ENCODE measurements at regions not wholly inside any gene's neighbourhood (a gene's known extent, or its start where the extent isn't known, plus 50 kb on each side); places are given as distances from the start of the nearest gene placed in this dataset.

GRCh38 chr9:30121611-30122010 lies 2262.8 kb upstream of the ACO1 start:
- Histone ChIP-seq H2BK120ac (ENCODE audit: low read depth, low read length, poor library complexity, severe bottlenecking) (no peak overlapping the region), H3K23me2 (ENCODE audit: insufficient read length, low read depth, low read length, poor library complexity, severe bottlenecking) (no peaks in the 10 kb centered on the region), H3K79me2 (ENCODE audit: insufficient read depth, low read length) (no peaks in the 10 kb centered on the region), H3K27ac (ENCODE audit: insufficient read length, low read depth, low read length) (no peak overlapping the region), H2BK15ac (ENCODE audit: low read depth, low read length) (no peak overlapping the region), H3K56ac (ENCODE audit: insufficient read length, low read depth, low read length) (no peak overlapping the region), H3K18ac (ENCODE audit: insufficient read length, low read depth, low read length) (no peak overlapping the region), H3T11ph (ENCODE audit: low read length) (no peak overlapping the region), H3K4ac (ENCODE audit: low read depth, low read length) (no peak overlapping the region), H3K4me1 (ENCODE audit: insufficient read depth, low read length) (no peaks in the 10 kb centered on the region), H2BK5ac (ENCODE audit: insufficient read length, low read length) (no peak overlapping the region), H3K14ac (ENCODE audit: insufficient read depth, low read length) (no peak overlapping the region), H3K27me3 (ENCODE audit: insufficient read depth, low read length) (no peaks in the 10 kb centered on the region), H2AFZ (ENCODE audit: low read length) (no peak overlapping the region), H3K9me3 (ENCODE audit: control insufficient read depth, low read depth, low read length) (no peaks in the 10 kb centered on the region), H3K79me1 (ENCODE audit: insufficient read depth, low read depth, low read length, poor library complexity, severe bottlenecking) (no peaks in the 10 kb centered on the region), H2AK5ac (ENCODE audit: insufficient read length, low read length) (no peak overlapping the region), H3K23ac (ENCODE audit: insufficient read length, low read depth, low read length) (no peak overlapping the region), H4K5ac (ENCODE audit: insufficient read length, low read depth, low read length) (no peak overlapping the region), H4K8ac (replicated peaks; ENCODE audit: insufficient read length, low read depth, low read length) (no peak overlapping the region), H2BK12ac (ENCODE audit: insufficient read length, low read depth, low read length) (no peak overlapping the region), H4K20me1 (ENCODE audit: control insufficient read depth, insufficient read depth, insufficient read length) (no peaks in the 10 kb centered on the region), H2BK20ac (ENCODE audit: low read depth, low read length, poor library complexity, severe bottlenecking) (no peak overlapping the region), H3K4me2 (ENCODE audit: insufficient read depth, insufficient read length, low read length) (no peak overlapping the region), H3K9ac (ENCODE audit: extremely low read depth, insufficient read length, low read length) (no peak overlapping the region), H4K91ac (ENCODE audit: insufficient read length, low read depth, low read length) (no peak overlapping the region)
- no peak overlapping the region for H3K27ac Mint-ChIP-seq
- peaks cover 25% of the 10 kb centered on the region in 2 experiments for H3K4me1 Mint-ChIP-seq
- 100% methylated on average over 2 of the region's 4 CpGs for WGBS (ENCODE audit: extremely low coverage, insufficient read length, low lambda C conversion rate)
- peaks cover 3 to 5% of the 10 kb centered on the region in 2 experiments; a peak in 4 of 5 replicates for H3K9me3 Mint-ChIP-seq
- DNase-seq, result no peak
- H3K36me3 Mint-ChIP-seq (ENCODE audit: insufficient read depth in 1 of 3, low read depth in 3 of 3), result peaks cover 2 to 9% (median 7%) of the 10 kb centered on the region in 3 experiments; a peak in 6 of 7 replicates
- no peak for TF ChIP-seq CTCF (conservative IDR thresholded peaks at IDR 0.05)
- H3K27me3 Mint-ChIP-seq (ENCODE audit: low read depth), result no peaks in the 10 kb centered on the region
- H3K4me3 Mint-ChIP-seq, result no peak overlapping the region

Measured in H9 (cell line).